Body of pancreas (tissue), 4 donors: ENCODE measurements at regions not wholly inside any gene's neighbourhood (a gene's known extent, or its start where the extent isn't known, plus 50 kb on each side); places are given as distances from the start of the nearest gene placed in this dataset.

Experiments
- ATAC-seq: fragments of 150-250 bp; one replicate; pipeline ENCODE4 v1.9.1; 2016
- DNase-seq, 4 donors: peaks; one replicate each; pipeline ENCODE4 v3.0.0-alpha.2; 2019
- H3K27ac ChIP-seq, 4 donors: fragments of 200-600 bp; sonication (generic); 1 replicate in 3 of 4; 2 replicates in 1 of 4; pipeline versions ENCODE4 v1.5.1 to v1.6.1; 2016 to 2019; ENCODE audit warnings: mild to moderate bottlenecking in 1 of 4, mixed read lengths in 1 of 4, moderate library complexity in 1 of 4
- H3K27me3 ChIP-seq, 2 donors: fragments of 200-600 bp; sonication (generic); one replicate each; pipeline ENCODE4 v1.6.0; 2016; ENCODE audit warnings: mild to moderate bottlenecking in 1 of 2
- H3K36me3 ChIP-seq, 2 donors: fragments of 200-600 bp; sonication (generic); replicated peaks in 1 of 2; 2 replicates each; pipeline ENCODE4 v1.5.1; 2016; ENCODE audit warnings: low read depth in 2 of 2; ENCODE audit not compliant: insufficient read depth in 1 of 2
- H3K4me1 ChIP-seq: fragments of 200-600 bp; sonication (generic); one replicate; pipeline ENCODE4 v1.6.0; 2016
- H3K4me3 ChIP-seq, 2 donors: fragments of 200-600 bp; sonication (generic); 1 replicate in 1 of 2; 2 replicates in 1 of 2; pipeline ENCODE4 v1.5.1; 2016 to 2019
- H3K9me3 ChIP-seq, 3 donors: fragments of 200-600 bp; sonication (generic); 1 replicate in 2 of 3; 2 replicates in 1 of 3; pipeline ENCODE4 v1.5.1; 2016
- POLR2A ChIP-seq, 3 donors: fragments of 450-650 bp; IDR thresholded peaks; one replicate each; pipeline ENCODE4 v1.6.1; 2016; ENCODE audit warnings: antibody characterized with exemption in 3 of 3, mild to moderate bottlenecking in 2 of 3
- WGBS, 2 donors: methylation state at CpG; one replicate each; pipeline ENCODE4 v1.1.5; 2017; 5-methylcytosine and 5-hydroxymethylcytosine counted together
- intact Hi-C: fragments of 100-400 bp; cut with DNase I; formaldehyde crosslinking; loops from one replicate; pipeline ENCODE4 v1.15.1; 2023
- TF ChIP-seq, protein P1 (sequence below), 7 experiments: fragments of 450-650 bp in 4 of 7; fragments of 200-600 bp in 3 of 7; sonication (generic) in 3 of 7; IDR thresholded peaks; one replicate each; pipeline ENCODE4 v1.5.1; 2016 to 2019; ENCODE audit warnings: antibody characterized with exemption in 7 of 7

GRCh38 chr13:112253631-112254030 lies 122.5 kb upstream of the SPACA7 start:
- no peak overlapping the region for H3K4me3 ChIP-seq
- H3K27ac ChIP-seq = no peak overlapping the region
- ATAC-seq = no peak
- no peaks in the 10 kb centered on the region for H3K9me3 ChIP-seq
- H3K36me3 ChIP-seq = no peaks in the 10 kb centered on the region
- no peak for DNase-seq
- no peak for TF ChIP-seq POLR2A (IDR thresholded peaks at IDR 0.05)
- TF ChIP-seq, protein P1, sequence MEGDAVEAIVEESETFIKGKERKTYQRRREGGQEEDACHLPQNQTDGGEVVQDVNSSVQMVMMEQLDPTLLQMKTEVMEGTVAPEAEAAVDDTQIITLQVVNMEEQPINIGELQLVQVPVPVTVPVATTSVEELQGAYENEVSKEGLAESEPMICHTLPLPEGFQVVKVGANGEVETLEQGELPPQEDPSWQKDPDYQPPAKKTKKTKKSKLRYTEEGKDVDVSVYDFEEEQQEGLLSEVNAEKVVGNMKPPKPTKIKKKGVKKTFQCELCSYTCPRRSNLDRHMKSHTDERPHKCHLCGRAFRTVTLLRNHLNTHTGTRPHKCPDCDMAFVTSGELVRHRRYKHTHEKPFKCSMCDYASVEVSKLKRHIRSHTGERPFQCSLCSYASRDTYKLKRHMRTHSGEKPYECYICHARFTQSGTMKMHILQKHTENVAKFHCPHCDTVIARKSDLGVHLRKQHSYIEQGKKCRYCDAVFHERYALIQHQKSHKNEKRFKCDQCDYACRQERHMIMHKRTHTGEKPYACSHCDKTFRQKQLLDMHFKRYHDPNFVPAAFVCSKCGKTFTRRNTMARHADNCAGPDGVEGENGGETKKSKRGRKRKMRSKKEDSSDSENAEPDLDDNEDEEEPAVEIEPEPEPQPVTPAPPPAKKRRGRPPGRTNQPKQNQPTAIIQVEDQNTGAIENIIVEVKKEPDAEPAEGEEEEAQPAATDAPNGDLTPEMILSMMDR (IDR thresholded peaks at IDR 0.05) = no peak
- WGBS, 2 donors = 60 to 67% methylated on average over 17 of the region's 17 CpGs
- H3K27me3 ChIP-seq = peaks cover 0 to 4% of the 10 kb centered on the region in 2 donors
- no peaks in the 10 kb centered on the region for H3K4me1 ChIP-seq
- intact Hi-C loops = no loop called here

DNA sequence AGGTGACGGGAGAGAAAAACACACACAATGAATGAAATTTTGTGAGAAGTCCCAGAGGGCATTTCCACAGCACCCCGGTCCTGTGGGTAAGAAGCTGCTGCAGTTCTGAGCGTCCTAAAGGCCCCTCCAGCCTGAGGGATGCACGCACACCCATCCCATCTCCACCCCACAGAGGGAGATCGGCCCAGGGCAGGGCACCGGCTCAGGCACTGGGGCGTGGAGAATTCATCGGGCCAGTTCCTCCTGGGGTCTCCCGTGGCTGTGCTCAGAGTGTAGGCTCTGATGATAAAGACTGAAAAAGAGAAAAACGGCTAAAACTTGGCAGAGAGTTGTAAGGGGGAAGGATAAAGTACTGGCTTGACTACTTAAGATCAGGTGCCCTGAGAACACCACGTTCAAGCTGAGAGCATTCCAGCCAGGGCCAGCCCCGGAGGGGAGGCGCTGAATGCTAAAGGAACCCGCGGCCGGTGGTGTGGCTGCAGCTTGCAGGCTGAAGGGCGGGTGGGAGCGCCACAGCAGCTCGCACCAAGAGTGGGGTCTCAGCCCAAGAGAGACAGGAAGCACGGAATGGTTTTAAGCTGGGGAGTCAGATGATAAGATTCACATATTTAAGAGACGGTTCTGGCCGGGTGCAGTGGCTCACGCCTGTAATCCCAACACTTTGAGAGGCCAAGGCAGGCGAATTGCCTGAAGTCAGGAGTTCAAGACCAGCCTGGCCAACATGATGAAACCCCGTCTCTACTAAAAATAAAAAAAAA lies 121.9 kb upstream of the SPACA7 start:
- Histone ChIP-seq H3K36me3 (no peaks in the 10 kb centered on the region), H3K27me3 (peaks cover 0 to 4% of the 10 kb centered on the region in 2 donors), H3K9me3 (no peaks in the 10 kb centered on the region), H3K4me1 (no peaks in the 10 kb centered on the region), H3K4me3 (no peak overlapping the region), H3K27ac (no peak overlapping the region)
- 50 to 55% methylated on average over 25 of the region's 25 CpGs for WGBS, 2 donors
- ATAC-seq (no peak), DNase-seq (no peak)
- TF ChIP-seq, protein P1 (IDR thresholded peaks at IDR 0.05) = no peak
- TF ChIP-seq POLR2A (IDR thresholded peaks at IDR 0.05) = no peak
- intact Hi-C loops = no loop called here

- Histone ChIP-seq H3K36me3 (no peaks in the 10 kb centered on the region), H3K4me1 (no peaks in the 10 kb centered on the region), H3K27me3 (peaks cover 0 to 4% of the 10 kb centered on the region in 2 donors), H3K27ac (no peak overlapping the region), H3K4me3 (no peak overlapping the region), H3K9me3 (no peaks in the 10 kb centered on the region)
- DNase-seq (no peak), ATAC-seq (no peak)
- intact Hi-C loops = no loop called here
- 75 to 81% methylated on average over 11 of the region's 11 CpGs for WGBS, 2 donors
- no peak for TF ChIP-seq POLR2A (IDR thresholded peaks at IDR 0.05)
- TF ChIP-seq, protein P1 (IDR thresholded peaks at IDR 0.05) = no peak
Measured at GRCh38 chr13:112254900-112255299, 121.3 kb upstream of the SPACA7 start.

DNA sequence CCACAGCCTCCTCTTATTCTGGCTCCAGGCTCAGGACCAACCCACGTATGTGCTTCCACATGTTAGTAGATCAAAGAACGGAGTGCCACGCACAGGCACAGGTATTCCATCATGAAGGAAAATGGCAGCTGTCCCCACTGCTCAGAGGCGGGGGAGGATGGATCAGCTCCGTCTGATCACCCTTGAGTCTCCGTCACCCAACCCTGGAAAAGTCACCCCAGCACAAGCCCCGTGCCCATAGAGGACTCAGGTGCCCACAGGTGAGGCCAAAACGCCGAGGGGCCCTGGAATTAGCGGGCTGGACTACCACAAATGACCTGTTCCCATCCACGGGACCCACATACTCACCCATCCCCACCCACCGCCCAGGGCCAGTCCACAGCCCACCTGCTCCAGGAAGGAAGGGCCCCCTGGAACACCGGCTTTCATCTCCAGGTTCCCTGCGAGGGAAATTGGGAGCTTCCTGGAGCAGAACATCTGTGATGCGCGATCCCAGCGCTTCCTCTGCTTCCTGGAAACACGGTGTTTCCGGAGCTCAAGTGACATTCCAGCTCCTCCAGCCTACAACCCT lies 120.5 kb upstream of the SPACA7 start:
- Histone ChIP-seq H3K4me3 (no peak overlapping the region), H3K27me3 (peaks cover 0 to 4% of the 10 kb centered on the region in 2 donors), H3K9me3 (no peaks in the 10 kb centered on the region), H3K36me3 (no peaks in the 10 kb centered on the region), H3K27ac (no peak overlapping the region), H3K4me1 (no peaks in the 10 kb centered on the region)
- no peak for TF ChIP-seq POLR2A (IDR thresholded peaks at IDR 0.05)
- TF ChIP-seq, protein P1 (IDR thresholded peaks at IDR 0.05) = no peak
- no peak for ATAC-seq
- WGBS, 2 donors = 66 to 85% methylated on average over 14 to 16 of the region's 19 CpGs
- DNase-seq = no peak
- intact Hi-C loops = no loop called here
